ENCODE measurements at regions not wholly inside any gene's neighbourhood (a gene's known extent, or its start where the extent isn't known, plus 50 kb on each side); places are given as distances from the start of the nearest gene placed in this dataset.
"Not testable (repeated sequence)": the region's sequence is repeated elsewhere in the genome, so short reads cannot be mapped to it uniquely, and the experiment has no call there.

DNA sequence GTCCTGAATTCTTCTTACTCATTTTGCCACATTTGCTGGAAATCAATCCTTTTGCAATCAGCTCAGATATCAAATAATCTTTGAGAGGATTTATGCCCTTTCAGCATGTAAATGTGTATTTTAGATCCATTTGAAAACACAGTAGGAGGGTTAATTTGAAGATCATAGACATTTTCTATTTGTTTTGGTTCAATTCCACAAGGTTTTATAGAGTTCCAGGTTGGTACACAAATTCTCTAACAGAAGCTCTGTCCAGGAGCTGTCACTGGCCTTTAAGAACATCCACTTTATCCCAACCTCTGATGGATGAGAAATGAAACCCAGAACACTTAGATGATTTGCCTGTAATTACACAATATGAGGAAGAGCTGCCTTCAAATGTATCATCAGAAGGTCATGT is 157.3 kb upstream of the CHAC2 start:
- no peaks in the 10 kb centered on the region for H3K27me3 Mint-ChIP-seq (ENCODE audit: low read depth)
- no peaks in the 10 kb centered on the region for H3K9me3 Mint-ChIP-seq
- no peaks in the 10 kb centered on the region for H3K36me3 Mint-ChIP-seq (ENCODE audit: low read depth)
- no peak overlapping the region for H3K4me3 Mint-ChIP-seq
- no peak for DNase-seq (ENCODE audit: low spot score)
- H3K27ac Mint-ChIP-seq, result no peak overlapping the region
- H3K4me1 Mint-ChIP-seq (ENCODE audit: low read depth), result no peaks in the 10 kb centered on the region

- no peak for DNase-seq (ENCODE audit: low spot score)
- H3K9me3 Mint-ChIP-seq, result no peaks in the 10 kb centered on the region
- no peak overlapping the region for H3K27ac Mint-ChIP-seq
- H3K27me3 Mint-ChIP-seq (ENCODE audit: low read depth), result no peaks in the 10 kb centered on the region
- no peaks in the 10 kb centered on the region for H3K4me1 Mint-ChIP-seq (ENCODE audit: low read depth)
- no peaks in the 10 kb centered on the region for H3K36me3 Mint-ChIP-seq (ENCODE audit: low read depth)
- H3K4me3 Mint-ChIP-seq, result no peak overlapping the region
These were observed 158.1 kb upstream of the CHAC2 start for GRCh38 chr2:53609551-53609950.

DNA sequence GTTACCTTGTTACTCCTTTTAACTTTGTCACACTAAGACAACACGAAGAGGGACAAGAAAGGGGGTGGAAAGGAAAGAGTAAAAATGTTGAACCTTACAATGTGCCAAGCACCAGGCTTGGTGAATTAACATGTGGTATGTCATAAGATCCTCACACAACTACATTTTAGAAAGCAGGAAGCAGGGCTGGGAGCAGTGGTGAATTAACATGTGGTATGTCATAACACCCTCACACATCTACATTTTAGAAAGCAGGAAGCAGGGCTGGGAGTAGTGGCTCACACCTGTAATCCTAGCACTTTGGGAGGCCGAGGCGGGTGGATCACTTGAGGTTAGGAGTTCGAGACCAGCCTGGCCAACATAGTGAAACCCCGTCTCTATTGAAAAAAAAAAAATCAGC is 159.3 kb upstream of the CHAC2 start:
- H3K4me3 Mint-ChIP-seq, result no peak overlapping the region
- no peaks in the 10 kb centered on the region for H3K4me1 Mint-ChIP-seq (ENCODE audit: low read depth)
- no peaks in the 10 kb centered on the region for H3K9me3 Mint-ChIP-seq
- no peak overlapping the region for H3K27ac Mint-ChIP-seq
- DNase-seq (ENCODE audit: low spot score), result no peak
- no peaks in the 10 kb centered on the region for H3K36me3 Mint-ChIP-seq (ENCODE audit: low read depth)
- H3K27me3 Mint-ChIP-seq (ENCODE audit: low read depth), result no peaks in the 10 kb centered on the region

GRCh38 chr2:53600815-53601214 is 166.8 kb upstream of the CHAC2 start:
- no peak overlapping the region for H3K4me3 Mint-ChIP-seq
- DNase-seq (ENCODE audit: low spot score), result no peak
- no peaks in the 10 kb centered on the region for H3K36me3 Mint-ChIP-seq (ENCODE audit: low read depth)
- H3K27ac Mint-ChIP-seq, result no peak overlapping the region
- no peaks in the 10 kb centered on the region for H3K27me3 Mint-ChIP-seq (ENCODE audit: low read depth)
- H3K4me1 Mint-ChIP-seq (ENCODE audit: low read depth), result no peaks in the 10 kb centered on the region
- H3K9me3 Mint-ChIP-seq, result no peaks in the 10 kb centered on the region

- H3K27ac Mint-ChIP-seq; H3K4me1 Mint-ChIP-seq (ENCODE audit: low read depth); H3K9me3 Mint-ChIP-seq; H3K27me3 Mint-ChIP-seq (ENCODE audit: low read depth); DNase-seq (ENCODE audit: low spot score); H3K36me3 Mint-ChIP-seq (ENCODE audit: low read depth): not testable (repeated sequence)
- peak overlapping the region; percentile 29 for H3K4me3 Mint-ChIP-seq
These were observed 180.6 kb upstream of the CHAC2 start for GRCh38 chr2:53586733-53587612.

DNA sequence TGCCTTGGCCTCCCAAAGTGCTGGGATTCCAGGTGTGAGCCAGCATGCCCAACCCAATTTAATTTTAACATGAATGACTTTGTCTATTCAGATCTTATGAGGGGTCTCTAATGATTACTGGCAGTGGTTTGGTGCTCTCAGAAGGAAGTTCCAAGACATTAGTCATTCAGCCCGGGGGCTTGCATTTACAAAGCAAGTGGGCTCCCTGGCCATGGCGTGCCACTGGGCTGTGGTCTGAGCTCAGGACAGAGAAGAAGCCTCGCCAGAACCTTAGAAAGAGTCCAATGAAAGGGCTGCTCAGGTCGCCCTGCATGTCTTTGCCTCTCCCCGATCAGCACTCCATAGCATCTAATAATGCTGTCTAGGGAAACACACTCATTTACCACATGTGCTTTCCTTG is 182.6 kb upstream of the CHAC2 start:
- no peaks in the 10 kb centered on the region for H3K9me3 Mint-ChIP-seq
- H3K36me3 Mint-ChIP-seq (ENCODE audit: low read depth), result no peaks in the 10 kb centered on the region
- H3K27me3 Mint-ChIP-seq (ENCODE audit: low read depth), result no peaks in the 10 kb centered on the region
- H3K4me3 Mint-ChIP-seq, result no peak overlapping the region
- H3K27ac Mint-ChIP-seq, result no peak overlapping the region
- no peak for DNase-seq (ENCODE audit: low spot score)
- H3K4me1 Mint-ChIP-seq (ENCODE audit: low read depth), result no peaks in the 10 kb centered on the region

GRCh38 chr2:53583583-53583982 is 184.0 kb upstream of the CHAC2 start:
- H3K27ac Mint-ChIP-seq, result no peak overlapping the region
- no peaks in the 10 kb centered on the region for H3K4me1 Mint-ChIP-seq (ENCODE audit: low read depth)
- no peaks in the 10 kb centered on the region for H3K9me3 Mint-ChIP-seq
- no peaks in the 10 kb centered on the region for H3K36me3 Mint-ChIP-seq (ENCODE audit: low read depth)
- no peak overlapping the region for H3K4me3 Mint-ChIP-seq
- H3K27me3 Mint-ChIP-seq (ENCODE audit: low read depth), result no peaks in the 10 kb centered on the region
- DNase-seq (ENCODE audit: low spot score), result no peak

DNA sequence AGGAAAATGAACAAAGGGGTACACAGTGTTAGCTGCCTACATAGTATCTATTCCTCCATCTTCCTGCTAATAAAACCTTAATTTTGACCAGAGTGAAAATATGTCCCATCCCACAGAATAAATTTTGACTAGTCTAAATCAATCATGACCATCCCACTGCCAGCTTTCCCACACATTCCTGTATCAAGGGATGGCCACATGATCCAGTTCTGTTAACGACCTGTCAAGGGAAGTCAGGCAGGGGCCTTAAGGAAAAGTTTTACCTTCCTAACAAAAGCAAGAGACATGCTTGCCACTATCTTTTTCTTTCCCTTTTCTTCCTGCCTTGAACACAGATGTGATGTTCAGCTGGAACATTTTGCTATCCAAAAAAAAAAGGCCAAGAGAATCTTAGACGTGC is 185.0 kb upstream of the CHAC2 start:
- H3K36me3 Mint-ChIP-seq (ENCODE audit: low read depth), result no peaks in the 10 kb centered on the region
- H3K27me3 Mint-ChIP-seq (ENCODE audit: low read depth), result no peaks in the 10 kb centered on the region
- DNase-seq (ENCODE audit: low spot score), result no peak
- H3K4me1 Mint-ChIP-seq (ENCODE audit: low read depth), result no peaks in the 10 kb centered on the region
- H3K4me3 Mint-ChIP-seq, result no peak overlapping the region
- no peak overlapping the region for H3K27ac Mint-ChIP-seq
- no peaks in the 10 kb centered on the region for H3K9me3 Mint-ChIP-seq

DNA sequence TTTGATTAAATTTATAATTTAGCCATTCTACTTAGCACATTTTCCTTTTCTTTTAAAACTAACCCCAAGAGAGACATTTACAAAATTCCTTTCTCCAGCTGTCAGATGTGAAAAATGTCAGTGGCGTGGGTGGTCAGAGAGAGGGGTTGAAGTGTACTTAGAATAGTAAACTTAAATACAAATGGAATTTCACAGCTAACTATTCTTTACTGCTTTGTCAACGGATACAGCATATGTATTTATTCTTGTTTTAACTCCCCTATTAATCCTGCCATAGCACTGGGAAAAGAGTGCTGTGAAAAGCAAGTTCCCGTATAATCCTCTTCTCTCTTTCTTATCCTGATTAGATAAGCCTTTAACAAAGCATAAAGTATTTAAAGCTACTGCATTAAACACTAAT is 191.4 kb upstream of the CHAC2 start:
- H3K27me3 Mint-ChIP-seq (ENCODE audit: low read depth), result no peaks in the 10 kb centered on the region
- no peak overlapping the region for H3K4me3 Mint-ChIP-seq
- H3K4me1 Mint-ChIP-seq (ENCODE audit: low read depth), result no peaks in the 10 kb centered on the region
- no peaks in the 10 kb centered on the region for H3K9me3 Mint-ChIP-seq
- H3K27ac Mint-ChIP-seq, result no peak overlapping the region
- no peak for DNase-seq (ENCODE audit: low spot score)
- H3K36me3 Mint-ChIP-seq (ENCODE audit: low read depth), result no peaks in the 10 kb centered on the region

- Mint-ChIP-seq H3K4me3 (no peak overlapping the region), H3K9me3 (no peaks in the 10 kb centered on the region), H3K4me1 (ENCODE audit: low read depth) (no peaks in the 10 kb centered on the region), H3K27ac (no peak overlapping the region), H3K36me3 (ENCODE audit: low read depth) (no peaks in the 10 kb centered on the region), H3K27me3 (ENCODE audit: low read depth) (no peaks in the 10 kb centered on the region)
- DNase-seq (ENCODE audit: low spot score), result no peak
These were observed 191.9 kb upstream of the CHAC2 start for GRCh38 chr2:53575721-53576124.

DNA sequence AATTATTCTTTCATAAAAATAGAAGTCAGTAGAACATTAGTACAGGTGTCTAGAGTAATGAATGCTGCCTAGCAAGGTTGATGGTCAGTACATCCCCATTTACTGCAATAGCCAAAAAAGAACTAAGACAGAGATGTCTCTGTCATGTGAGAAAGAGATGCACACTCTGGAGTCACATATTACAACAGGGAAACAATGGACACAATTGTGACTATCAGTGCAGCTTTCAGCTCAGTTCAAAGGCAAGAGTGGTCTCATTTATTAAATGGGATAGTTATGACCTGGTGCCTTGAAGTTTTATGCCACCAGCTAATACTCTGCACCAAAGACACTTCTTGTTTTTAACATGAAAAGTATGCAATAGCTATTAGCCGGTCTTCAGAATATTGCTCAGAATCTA is 194.9 kb upstream of the CHAC2 start:
- Mint-ChIP-seq H3K27me3 (ENCODE audit: low read depth) (no peaks in the 10 kb centered on the region), H3K9me3 (no peaks in the 10 kb centered on the region), H3K36me3 (ENCODE audit: low read depth) (no peaks in the 10 kb centered on the region), H3K27ac (no peak overlapping the region), H3K4me3 (no peak overlapping the region), H3K4me1 (ENCODE audit: low read depth) (no peaks in the 10 kb centered on the region)
- DNase-seq (ENCODE audit: low spot score), result no peak

DNA sequence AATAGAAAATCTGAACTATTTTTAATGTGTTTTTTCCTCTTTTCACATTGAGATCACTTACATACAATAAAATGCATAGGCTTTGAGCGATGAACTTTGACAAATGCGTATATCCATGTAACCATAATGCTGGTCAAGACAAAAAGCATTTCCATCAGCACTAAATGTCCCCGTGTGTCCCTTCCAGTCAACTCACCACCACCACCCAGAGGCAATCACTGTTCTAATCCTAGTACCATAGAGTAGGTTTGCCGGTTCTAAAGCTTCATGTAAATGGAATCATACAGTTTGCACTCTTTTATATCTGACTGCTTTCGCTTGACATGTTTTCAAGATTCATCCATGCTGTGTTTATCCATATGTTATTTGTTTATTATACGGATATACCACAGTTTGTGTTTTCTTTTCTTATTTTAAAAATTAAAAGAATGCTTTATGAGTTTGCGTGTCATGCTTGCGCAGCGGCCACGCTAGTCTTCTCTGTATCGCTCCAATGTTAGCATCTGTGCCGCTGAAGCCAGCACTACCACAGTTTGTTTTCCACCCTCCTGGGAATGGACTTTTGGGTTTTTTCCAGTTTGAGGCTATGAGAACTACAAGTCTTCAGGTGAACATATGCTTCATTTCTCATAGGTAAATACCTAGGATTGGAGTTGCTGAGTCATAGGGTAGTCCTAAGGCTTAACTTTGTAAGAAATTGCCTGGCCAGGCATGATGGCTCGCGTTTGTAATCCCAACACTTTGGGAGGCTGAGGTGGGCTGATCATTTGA is 197.5 kb upstream of the CHAC2 start:
- Mint-ChIP-seq H3K4me1 (ENCODE audit: low read depth) (no peaks in the 10 kb centered on the region), H3K4me3 (no peak overlapping the region), H3K36me3 (ENCODE audit: low read depth) (no peaks in the 10 kb centered on the region), H3K27ac (no peak overlapping the region), H3K9me3 (no peaks in the 10 kb centered on the region), H3K27me3 (ENCODE audit: low read depth) (no peaks in the 10 kb centered on the region)
- no peak for DNase-seq (ENCODE audit: low spot score)

- Mint-ChIP-seq H3K9me3 (no peaks in the 10 kb centered on the region), H3K27me3 (ENCODE audit: low read depth) (no peaks in the 10 kb centered on the region), H3K36me3 (ENCODE audit: low read depth) (no peaks in the 10 kb centered on the region), H3K27ac (no peak overlapping the region), H3K4me1 (ENCODE audit: low read depth) (no peaks in the 10 kb centered on the region), H3K4me3 (no peak overlapping the region)
- no peak for DNase-seq (ENCODE audit: low spot score)
These were observed 199.1 kb upstream of the CHAC2 start for GRCh38 chr2:53568469-53568868.

GRCh38 chr2:53567073-53567472 is 200.5 kb upstream of the CHAC2 start:
- H3K27me3 Mint-ChIP-seq (ENCODE audit: low read depth), result no peaks in the 10 kb centered on the region
- H3K4me3 Mint-ChIP-seq, result no peak overlapping the region
- no peak overlapping the region for H3K27ac Mint-ChIP-seq
- no peak for DNase-seq (ENCODE audit: low spot score)
- no peaks in the 10 kb centered on the region for H3K9me3 Mint-ChIP-seq
- H3K4me1 Mint-ChIP-seq (ENCODE audit: low read depth), result no peaks in the 10 kb centered on the region
- no peaks in the 10 kb centered on the region for H3K36me3 Mint-ChIP-seq (ENCODE audit: low read depth)
